GM23338 (cell line): ENCODE measurements at regions not wholly inside any gene's neighbourhood (a gene's known extent, or its start where the extent isn't known, plus 50 kb on each side); places are given as distances from the start of the nearest gene placed in this dataset.
"Not testable (repeated sequence)": the region's sequence is repeated elsewhere in the genome, so short reads cannot be mapped to it uniquely, and the experiment has no call there.

ENCODE experiments used
- ATAC-seq: fragments of 200-7000 bp; cut with Tn5 transposase; 3 replicates; pipeline ENCODE4 v1.9.1; 2020
- DNase-seq: peaks from one replicate; pipeline ENCODE4 v3.0.0-alpha.2; 2015; ENCODE audit warnings: low spot score
- H2AFZ ChIP-seq: fragments of 200-600 bp; sonication (generic); 2 replicates; pipeline ENCODE4 v1.8.0; 2016; ENCODE audit warnings: antibody characterized with exemption, mild to moderate bottlenecking, moderate library complexity
- H3F3A ChIP-seq: fragments of 200-600 bp; sonication (generic); replicated peaks from 2 replicates; pipeline ENCODE4 v1.8.0; 2017; ENCODE audit warnings: antibody characterized with exemption, mixed run types, low read depth
- H3K27ac ChIP-seq: fragments of 200-600 bp; sonication (generic); 2 replicates; pipeline ENCODE4 v1.6.1; 2016; ENCODE audit warnings: low read depth
- H3K27me3 ChIP-seq: fragments of 200-600 bp; sonication (generic); 2 replicates; pipeline ENCODE4 v1.8.0; 2016; ENCODE audit warnings: mild to moderate bottlenecking, mixed run types, moderate library complexity; ENCODE audit not compliant: insufficient read depth
- H3K36me3 ChIP-seq: fragments of 200-600 bp; sonication (generic); 2 replicates; pipeline ENCODE4 v1.8.0; 2016; ENCODE audit warnings: mild to moderate bottlenecking; ENCODE audit not compliant: insufficient read depth
- H3K4me1 ChIP-seq: fragments of 200-600 bp; sonication (generic); 2 replicates; pipeline ENCODE4 v1.8.0; 2016; ENCODE audit warnings: mild to moderate bottlenecking, moderate library complexity; ENCODE audit not compliant: insufficient read depth
- H3K4me2 ChIP-seq: fragments of 200-600 bp; sonication (generic); 2 replicates; pipeline ENCODE4 v1.7.1; 2017; ENCODE audit warnings: mixed run types
- H3K4me3 ChIP-seq: fragments of 200-600 bp; sonication (generic); 2 replicates; pipeline ENCODE4 v1.6.1; 2016; ENCODE audit warnings: mixed run types
- H3K79me2 ChIP-seq: fragments of 200-600 bp; sonication (generic); replicated peaks from 2 replicates; pipeline ENCODE4 v1.8.0; 2017; ENCODE audit warnings: mild to moderate bottlenecking; ENCODE audit not compliant: insufficient read depth
- H3K9me2 ChIP-seq: fragments of 200-600 bp; sonication (generic); 2 replicates; pipeline ENCODE4 v1.8.0; 2017; ENCODE audit not compliant: insufficient read depth
- H4K20me1 ChIP-seq: fragments of 200-600 bp; sonication (generic); replicated peaks from 2 replicates; pipeline ENCODE4 v1.8.0; 2017; ENCODE audit warnings: mild to moderate bottlenecking; ENCODE audit not compliant: insufficient read depth
- H3K27ac Mint-ChIP-seq: 2 replicates; pipeline ENCODE4 v1.8.0; 2020; ENCODE audit warnings: inconsistent platforms, mild to moderate bottlenecking, moderate library complexity, mixed read lengths
- H3K27me3 Mint-ChIP-seq: 3 replicates; pipeline ENCODE4 v1.8.0; 2022; ENCODE audit warnings: low read depth, mild to moderate bottlenecking, moderate library complexity, mixed read lengths, inconsistent platforms; ENCODE audit not compliant: insufficient read depth, poor library complexity
- H3K36me3 Mint-ChIP-seq: 3 replicates; pipeline ENCODE4 v1.8.0; 2021; ENCODE audit warnings: low read depth, mild to moderate bottlenecking, inconsistent platforms, moderate library complexity, mixed read lengths
- H3K4me1 Mint-ChIP-seq: 3 replicates; pipeline ENCODE4 v1.8.0; 2020; ENCODE audit warnings: mild to moderate bottlenecking, inconsistent platforms, mixed read lengths
- H3K4me3 Mint-ChIP-seq: 3 replicates; pipeline ENCODE4 v1.8.0; 2021; ENCODE audit warnings: moderate library complexity, mild to moderate bottlenecking, inconsistent platforms, mixed read lengths
- H3K9me3 Mint-ChIP-seq: 3 replicates; pipeline ENCODE4 v1.8.0; 2020; ENCODE audit warnings: moderate library complexity, mild to moderate bottlenecking, inconsistent platforms, mixed read lengths
- CREB1 ChIP-seq: fragments of 250-450 bp; sonication (Bioruptor Pico); IDR thresholded peaks from 2 replicates; pipeline ENCODE4 v1.5.0; 2020; ENCODE audit warnings: low read depth, mild to moderate bottlenecking, moderate library complexity
- JUNB ChIP-seq: IDR thresholded peaks from one replicate; pipeline ENCODE4 v1.6.1; 2016; ENCODE audit warnings: antibody characterized with exemption; ENCODE audit not compliant: unreplicated experiment
- ZNF114 ChIP-seq: fragments of 250-450 bp; sonication (Bioruptor Pico); IDR thresholded peaks from 2 replicates; pipeline ENCODE4 v1.5.0; 2020; ENCODE audit warnings: mild to moderate bottlenecking, moderate library complexity

GRCh38 chr22:10737931-10738330, 4790.1 kb upstream of the OR11H1 start:
- H3K4me2 ChIP-seq, H3K27ac Mint-ChIP-seq, H3K4me1 Mint-ChIP-seq, H3F3A ChIP-seq, DNase-seq, H3K4me1 ChIP-seq, H2AFZ ChIP-seq, H3K79me2 ChIP-seq, H3K27me3 ChIP-seq, H3K36me3 ChIP-seq, H3K4me3 Mint-ChIP-seq, H3K9me2 ChIP-seq, ATAC-seq, H4K20me1 ChIP-seq, H3K27ac ChIP-seq: not testable (repeated sequence)
- Mint-ChIP-seq H3K36me3 (peaks cover 60% of the 10 kb centered on the region), H3K9me3 (peaks cover 89% of the 10 kb centered on the region), H3K27me3 (peaks cover 16% of the 10 kb centered on the region)
- H3K4me3 ChIP-seq = peak overlapping the region; percentile 24; the same call in 1 of the 2 replicates

GRCh38 chr22:10741210-10741609, 4786.8 kb upstream of the OR11H1 start:
- H3K27me3 ChIP-seq = no peaks in the 10 kb centered on the region
- peaks cover 92% of the 10 kb centered on the region for H3K9me3 Mint-ChIP-seq
- H3K4me3 Mint-ChIP-seq = no peak overlapping the region
- H3K4me2 ChIP-seq = no peak overlapping the region
- peaks cover 61% of the 10 kb centered on the region for H3K36me3 Mint-ChIP-seq
- H3K27ac ChIP-seq = no peak overlapping the region
- DNase-seq (no peak), ATAC-seq (no peak)
- no peaks in the 10 kb centered on the region for H3K4me1 Mint-ChIP-seq
- H3K4me1 ChIP-seq = no peaks in the 10 kb centered on the region
- H3K9me2 ChIP-seq = no peaks in the 10 kb centered on the region
- H3K27ac Mint-ChIP-seq = no peak overlapping the region
- H3K36me3 ChIP-seq = 0 out of 2 replicates have a peak, but pooled peaks cover 4% of the 10 kb centered on the region
- H2AFZ ChIP-seq = no peak overlapping the region
- no peaks in the 10 kb centered on the region for H3K79me2 ChIP-seq
- no peaks in the 10 kb centered on the region for H3F3A ChIP-seq
- H3K27me3 Mint-ChIP-seq = peaks cover 17% of the 10 kb centered on the region
- no peaks in the 10 kb centered on the region for H4K20me1 ChIP-seq
- no peak overlapping the region for H3K4me3 ChIP-seq
- no peak for TF ChIP-seq JUNB
- no peak for TF ChIP-seq CREB1 (CRISPR knock-in tag)
- no peak for TF ChIP-seq ZNF114 (CRISPR knock-in tag)

- H3K36me3 Mint-ChIP-seq = peaks cover 62% of the 10 kb centered on the region
- H3K79me2 ChIP-seq, H3K27me3 ChIP-seq, H3K4me3 Mint-ChIP-seq, H3F3A ChIP-seq, ATAC-seq, H3K27ac ChIP-seq, H3K4me1 ChIP-seq, H3K27ac Mint-ChIP-seq, H3K4me1 Mint-ChIP-seq, H3K4me3 ChIP-seq, H4K20me1 ChIP-seq, H3K36me3 ChIP-seq, H2AFZ ChIP-seq, H3K4me2 ChIP-seq, H3K9me2 ChIP-seq, DNase-seq: not testable (repeated sequence)
- peaks cover 93% of the 10 kb centered on the region for H3K9me3 Mint-ChIP-seq
- peaks cover 17% of the 10 kb centered on the region for H3K27me3 Mint-ChIP-seq
These were observed 4786.0 kb upstream of the OR11H1 start for GRCh38 chr22:10741776-10742630.

GRCh38 chr22:10746382-10746781, 4781.6 kb upstream of the OR11H1 start:
- H4K20me1 ChIP-seq, H3K27ac ChIP-seq, H3K27me3 Mint-ChIP-seq, H3K79me2 ChIP-seq, H3K9me2 ChIP-seq, H3K4me3 ChIP-seq, ATAC-seq, H3K27me3 ChIP-seq, H3K4me1 Mint-ChIP-seq, DNase-seq, H3K36me3 ChIP-seq, H3K4me1 ChIP-seq, H3K27ac Mint-ChIP-seq, H2AFZ ChIP-seq, H3K4me3 Mint-ChIP-seq, H3F3A ChIP-seq, H3K4me2 ChIP-seq: not testable (repeated sequence)
- Mint-ChIP-seq H3K9me3 (peaks cover 92% of the 10 kb centered on the region), H3K36me3 (peaks cover 49% of the 10 kb centered on the region)

- H3K27me3 ChIP-seq, H3K4me3 ChIP-seq, H3F3A ChIP-seq, H3K27ac Mint-ChIP-seq, H3K27me3 Mint-ChIP-seq, H4K20me1 ChIP-seq, H3K27ac ChIP-seq, H3K4me1 Mint-ChIP-seq, H3K36me3 ChIP-seq, H3K4me2 ChIP-seq, H2AFZ ChIP-seq, H3K9me2 ChIP-seq, ATAC-seq, DNase-seq, H3K4me1 ChIP-seq, H3K79me2 ChIP-seq, H3K4me3 Mint-ChIP-seq: not testable (repeated sequence)
- peaks cover 48% of the 10 kb centered on the region for H3K36me3 Mint-ChIP-seq
- H3K9me3 Mint-ChIP-seq = peaks cover 92% of the 10 kb centered on the region
These were observed 4780.8 kb upstream of the OR11H1 start for GRCh38 chr22:10747227-10747626.

GRCh38 chr22:10748751-10749150, 4779.2 kb upstream of the OR11H1 start:
- H3K79me2 ChIP-seq, H3K9me2 ChIP-seq, H3K4me1 ChIP-seq, H3K27me3 Mint-ChIP-seq, ATAC-seq, H2AFZ ChIP-seq, H3K27me3 ChIP-seq, H3K4me1 Mint-ChIP-seq, H3K4me3 Mint-ChIP-seq, H3F3A ChIP-seq, H3K4me3 ChIP-seq, H4K20me1 ChIP-seq, H3K36me3 ChIP-seq, H3K27ac Mint-ChIP-seq, H3K27ac ChIP-seq, H3K4me2 ChIP-seq, DNase-seq: not testable (repeated sequence)
- peaks cover 92% of the 10 kb centered on the region for H3K9me3 Mint-ChIP-seq
- peaks cover 46% of the 10 kb centered on the region for H3K36me3 Mint-ChIP-seq
